GM18502 (cell line): ENCODE measurements at regions not wholly inside any gene's neighbourhood (a gene's known extent, or its start where the extent isn't known, plus 50 kb on each side); places are given as distances from the start of the nearest gene placed in this dataset.

Source experiments
- ATAC-seq: cut with Tn5 transposase; IDR thresholded peaks from one replicate; pipeline ENCODE4 v1.9.1; 2021; ENCODE audit warnings: mild to moderate bottlenecking; ENCODE audit not compliant: unreplicated experiment, poor library complexity

DNA sequence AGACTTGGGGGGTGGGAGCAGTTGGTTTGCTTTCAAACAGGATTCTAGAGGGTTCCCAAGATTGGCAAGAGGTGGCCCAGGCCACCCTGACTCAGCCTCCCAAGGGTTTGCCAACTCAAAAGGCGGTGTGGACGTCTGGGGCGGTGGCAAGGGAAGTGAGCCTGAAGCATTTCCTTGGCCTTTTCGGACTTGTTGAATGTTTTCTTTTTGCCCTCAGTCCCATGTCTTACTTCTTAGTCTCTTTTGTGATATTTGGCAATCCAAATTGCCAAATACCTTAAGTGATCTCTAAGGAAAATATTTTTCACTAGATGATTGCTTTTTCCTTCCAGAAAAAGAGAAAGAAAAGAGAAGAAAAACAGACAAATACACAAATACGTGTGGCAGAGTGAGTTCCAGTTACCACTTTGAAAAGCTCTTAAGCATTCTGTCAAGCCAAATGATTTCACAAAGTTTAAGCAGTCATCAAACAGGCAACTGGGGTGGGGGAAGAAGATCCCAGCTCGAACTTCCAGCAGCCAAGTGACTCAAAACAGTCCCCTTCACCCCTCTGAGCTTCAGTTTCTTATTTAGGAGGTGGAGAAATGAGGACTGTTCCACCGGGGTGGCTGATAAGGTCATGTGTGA is 374.6 kb upstream of the USP24 start:
- no peak for ATAC-seq

- no peak for ATAC-seq
Observed at GRCh38 chr1:55588309-55588708, 373.1 kb upstream of the USP24 start.

DNA sequence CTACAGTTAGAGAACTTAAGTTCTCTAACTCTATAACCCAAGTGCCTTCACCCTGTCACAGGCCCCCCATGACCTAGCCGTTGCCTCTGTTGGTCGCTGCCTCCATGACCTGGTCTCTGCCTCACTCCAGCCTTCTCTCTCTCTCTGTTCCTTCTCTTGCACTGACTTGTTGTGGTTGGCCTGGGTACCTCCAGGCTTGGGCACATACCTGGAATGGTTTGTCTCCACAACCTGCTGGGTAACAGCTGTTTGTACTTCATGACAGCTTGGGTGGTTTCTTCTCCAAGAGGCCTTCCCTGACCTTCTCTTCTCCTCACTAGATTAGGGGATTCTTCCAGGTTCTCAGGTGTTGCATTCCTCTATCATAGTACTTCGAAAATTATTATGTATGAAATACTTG is 371.6 kb upstream of the USP24 start:
- ATAC-seq = no peak

GRCh38 chr1:55585402-55585792 is 370.2 kb upstream of the USP24 start:
- ATAC-seq = no peak

DNA sequence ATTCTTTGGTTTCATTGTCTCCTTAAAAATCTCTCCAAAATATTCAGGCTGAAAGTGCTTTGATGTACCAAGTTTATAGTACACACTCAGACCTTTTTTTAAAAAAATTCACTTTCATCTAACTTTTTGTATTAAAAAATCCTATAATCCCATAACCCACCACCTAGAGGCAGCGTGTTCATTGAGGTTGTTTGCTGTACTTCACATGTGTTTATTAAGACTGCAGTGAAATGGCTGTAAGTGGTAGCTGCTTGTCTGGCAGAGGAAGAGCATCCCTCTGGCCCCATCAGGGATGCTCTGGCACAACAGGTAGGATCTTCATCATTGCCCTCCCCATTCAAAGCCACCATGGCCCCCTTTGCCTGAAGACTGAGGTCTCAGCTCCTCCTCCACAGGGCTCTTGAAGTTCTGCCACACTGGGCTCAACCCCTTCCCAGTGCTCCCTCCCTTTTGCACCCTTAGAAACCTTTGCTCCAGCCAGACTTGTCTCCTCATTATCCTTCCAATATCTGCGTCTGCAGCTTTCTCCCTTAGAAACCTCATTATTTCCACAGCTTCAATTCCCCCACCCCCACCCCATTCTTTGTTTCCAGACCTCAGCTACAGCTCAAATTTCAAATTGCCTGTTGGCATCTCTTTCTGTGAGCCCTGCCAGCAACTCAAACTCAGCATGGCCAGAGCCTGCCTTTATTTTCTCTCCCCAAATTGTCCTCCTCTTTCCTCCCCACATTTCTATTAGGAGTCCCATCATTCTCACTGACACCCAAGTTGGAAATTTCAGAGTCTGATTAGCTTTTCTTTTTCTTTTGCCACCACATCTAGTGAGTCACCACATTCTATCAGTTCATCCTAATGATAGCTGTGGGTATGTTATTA is 369.6 kb upstream of the USP24 start:
- no peak for ATAC-seq

DNA sequence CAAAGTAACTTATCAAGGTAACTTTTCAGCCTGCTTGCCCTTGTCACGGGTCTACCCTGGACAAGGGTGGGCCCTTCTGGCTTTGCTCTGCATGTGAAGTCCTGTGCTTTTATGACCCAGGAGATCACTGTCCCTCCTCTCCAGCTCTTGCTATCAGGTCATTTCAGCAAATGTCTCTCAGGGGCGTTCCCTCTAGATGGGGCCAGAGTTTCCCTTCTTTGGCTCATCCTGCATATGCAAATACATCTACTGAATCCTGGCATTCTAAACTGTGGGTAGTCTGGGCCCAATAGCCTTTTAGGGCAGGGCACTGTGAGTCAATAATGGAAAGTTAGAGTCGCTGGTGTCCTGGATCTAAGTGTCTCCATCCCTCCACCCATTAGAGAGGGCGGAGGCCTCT is 366.9 kb upstream of the USP24 start:
- ATAC-seq = no peak

DNA sequence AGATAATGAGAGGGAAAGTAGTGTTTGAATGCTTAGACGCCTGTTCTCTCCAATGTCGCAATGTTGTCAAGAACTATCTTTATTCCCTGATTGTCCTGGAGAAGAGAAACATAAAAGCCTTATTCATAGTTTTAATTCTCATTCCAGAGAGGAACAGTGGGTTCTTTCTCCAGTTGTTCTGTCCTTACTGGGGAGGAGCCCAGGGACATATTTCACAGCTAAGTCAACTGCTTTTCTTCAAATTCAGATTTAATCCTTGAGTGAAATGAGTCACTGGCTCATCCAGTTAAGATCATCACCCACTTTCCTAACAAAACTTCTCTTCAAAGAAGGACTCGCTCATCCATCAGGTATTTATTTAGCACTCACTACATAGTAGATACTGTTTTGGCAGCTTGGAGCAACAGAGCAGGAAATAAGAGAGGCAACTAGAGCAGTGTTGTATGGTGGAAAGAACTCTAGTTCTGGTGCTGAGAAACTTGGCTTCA is 365.7 kb upstream of the USP24 start:
- ATAC-seq = no peak

DNA sequence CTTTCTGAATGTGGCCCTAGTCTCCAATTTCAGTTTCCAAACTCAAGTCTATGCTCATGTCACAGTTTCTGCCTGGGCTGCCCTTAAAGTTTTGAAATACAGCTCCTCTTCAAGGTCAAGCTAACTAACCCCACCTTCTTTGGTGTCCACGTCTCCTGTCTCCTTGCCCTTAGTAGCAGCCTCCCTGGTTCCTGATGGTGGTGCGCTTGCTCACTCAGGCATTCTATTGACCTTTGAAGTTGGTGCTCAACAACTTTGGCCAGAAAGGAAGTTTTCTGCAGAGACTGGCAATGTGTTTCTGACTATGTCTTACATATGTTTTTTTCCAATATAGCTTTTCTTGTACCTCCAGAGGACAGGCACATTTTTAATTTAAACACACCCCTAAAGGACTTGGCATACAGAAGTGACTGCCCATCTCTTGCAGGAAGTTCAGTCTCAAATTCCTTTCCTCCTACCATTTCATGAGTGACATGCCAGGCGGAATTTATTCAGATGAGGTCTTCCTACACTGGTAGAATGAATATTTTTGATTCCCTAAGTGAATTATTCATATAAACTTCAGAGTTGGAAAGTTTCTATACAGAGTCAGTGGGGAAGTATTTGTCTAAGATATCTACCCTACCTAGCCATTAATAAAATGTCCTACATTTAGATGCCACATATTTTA is 364.3 kb upstream of the USP24 start:
- no peak for ATAC-seq

DNA sequence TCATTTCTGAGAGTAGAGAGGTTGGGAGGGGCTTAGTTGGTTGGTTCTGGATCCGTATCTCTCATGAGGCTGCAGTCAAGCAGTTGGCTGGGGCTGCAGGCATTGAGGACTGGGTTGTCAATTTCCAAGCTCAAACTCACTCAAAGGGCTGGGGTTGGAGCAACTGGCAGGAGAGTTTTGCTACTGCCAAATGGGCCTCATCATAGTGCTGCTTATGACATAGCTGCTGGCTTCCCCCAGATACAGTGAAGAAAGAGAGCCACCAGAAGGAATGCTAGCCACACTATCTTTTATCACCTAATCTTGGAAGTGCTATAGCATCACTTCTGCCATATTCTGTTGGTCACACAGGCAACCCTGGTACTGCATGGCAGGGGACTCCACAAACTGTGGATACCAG is 363.5 kb upstream of the USP24 start:
- ATAC-seq = no peak

DNA sequence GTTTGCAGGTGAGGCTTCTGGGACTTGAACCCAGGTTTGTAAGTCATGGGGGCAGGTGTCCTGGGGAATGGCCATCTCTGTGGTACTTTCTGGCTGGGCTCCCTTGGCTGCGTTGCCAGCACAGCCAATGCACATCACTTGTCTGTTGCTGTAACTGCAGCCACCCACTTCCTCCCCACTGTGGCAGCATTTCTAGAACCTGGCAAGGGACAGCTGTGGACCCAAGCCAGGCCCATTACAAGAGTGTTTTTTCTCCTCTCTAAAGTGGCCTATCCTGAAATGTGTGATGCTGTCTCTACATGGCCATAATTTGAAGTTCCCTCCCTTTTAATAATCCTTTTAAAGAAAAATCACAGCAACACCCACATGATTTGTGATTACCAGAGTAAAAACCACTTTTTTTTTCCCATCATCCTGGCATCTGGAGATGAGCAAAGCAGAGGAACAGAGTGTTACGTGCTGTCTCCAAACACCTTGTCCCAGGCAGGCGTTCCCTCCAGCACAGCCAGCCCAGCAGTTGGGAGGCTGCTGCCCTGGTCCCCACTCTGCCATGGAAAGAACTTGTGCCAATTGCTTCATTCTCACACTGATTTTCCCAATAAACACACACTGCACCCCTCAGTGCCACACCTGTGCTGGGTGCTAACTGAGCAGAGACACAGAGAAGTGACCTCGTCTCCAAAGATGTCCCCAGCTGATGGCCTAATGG is 360.6 kb upstream of the USP24 start:
- ATAC-seq = no peak

DNA sequence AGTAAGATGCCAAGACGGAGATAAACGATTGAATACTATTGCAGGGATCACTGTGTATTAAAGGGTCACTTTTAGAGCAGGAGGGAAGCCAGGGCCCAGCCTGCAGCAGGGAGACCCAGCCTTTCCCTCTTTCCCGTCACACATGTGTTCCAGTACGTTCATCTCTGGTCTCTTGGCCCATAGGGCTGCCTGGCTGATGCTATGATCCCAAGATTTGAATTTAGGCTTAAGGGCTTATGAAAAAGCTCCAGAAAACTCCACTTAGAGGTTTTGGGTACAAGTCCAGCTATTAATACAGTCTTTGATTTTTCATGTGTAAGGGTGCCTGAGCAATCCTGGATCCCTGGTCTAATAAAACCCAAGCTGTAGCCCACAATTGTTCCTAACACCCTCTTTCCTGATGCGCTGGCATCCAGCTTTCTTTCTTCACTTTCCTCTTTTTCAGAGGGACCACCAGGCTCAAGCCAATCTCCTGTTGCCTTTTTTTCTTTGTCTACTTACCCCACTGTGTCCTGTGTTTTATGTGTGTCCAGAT is 359.6 kb upstream of the USP24 start:
- ATAC-seq = no peak

DNA sequence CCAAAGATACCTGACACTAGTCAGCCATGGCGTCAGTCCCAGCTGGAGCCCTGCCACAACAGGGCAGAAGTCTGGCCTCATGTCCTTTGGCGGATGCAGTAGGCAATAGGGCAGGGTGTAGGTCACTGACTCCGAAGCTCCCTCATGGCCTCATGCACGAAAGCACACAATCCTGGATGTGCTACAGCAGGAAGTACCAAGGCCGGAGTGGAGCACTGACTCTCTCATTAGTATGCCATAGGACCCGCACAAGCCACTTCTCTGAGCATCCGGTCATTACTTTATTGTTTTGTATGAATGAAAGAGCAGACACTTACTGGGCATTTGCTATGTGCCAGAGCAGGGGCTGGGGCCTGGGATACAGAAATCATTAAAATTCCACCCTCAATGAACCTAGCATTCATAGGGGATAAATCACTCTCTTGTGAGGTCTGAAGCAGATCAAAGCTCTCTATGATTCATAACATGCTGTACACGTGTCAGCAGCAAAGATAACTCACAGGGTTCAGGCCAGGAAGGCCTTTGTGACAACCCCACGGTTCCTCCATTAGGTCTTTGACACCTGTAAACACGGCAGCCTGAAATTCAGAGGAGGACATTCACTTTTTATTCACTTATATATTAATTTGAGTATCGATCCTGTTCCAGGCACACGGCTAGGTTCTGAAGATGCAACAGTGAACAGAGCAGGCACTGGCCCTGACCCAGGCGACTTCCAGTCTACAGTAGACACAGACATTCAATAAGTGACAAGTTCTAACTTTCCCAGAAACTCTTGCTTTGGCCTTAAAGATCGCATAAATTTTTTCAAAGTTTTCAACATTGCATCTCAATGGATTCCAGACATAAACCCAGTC is 357.9 kb upstream of the USP24 start:
- no peak for ATAC-seq

DNA sequence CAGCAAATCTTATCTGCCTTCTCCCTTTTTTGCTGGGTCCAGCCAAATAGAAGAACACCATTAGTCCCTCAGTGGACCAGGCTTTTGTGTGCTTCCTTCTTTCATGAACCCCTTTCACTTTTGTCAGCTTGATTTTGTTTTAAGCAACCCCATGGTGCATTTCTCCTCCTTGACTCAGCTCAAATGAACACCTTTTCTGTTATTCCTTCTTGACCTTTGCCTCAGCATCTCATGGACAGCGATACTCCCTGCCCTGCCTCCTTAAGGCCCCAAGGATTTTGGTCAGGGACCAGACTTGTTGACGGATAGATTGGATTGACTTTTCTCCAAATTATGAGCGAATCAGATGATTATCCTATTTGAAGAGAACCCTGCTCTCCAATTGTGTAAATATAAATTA is 356.6 kb upstream of the USP24 start:
- no peak for ATAC-seq

DNA sequence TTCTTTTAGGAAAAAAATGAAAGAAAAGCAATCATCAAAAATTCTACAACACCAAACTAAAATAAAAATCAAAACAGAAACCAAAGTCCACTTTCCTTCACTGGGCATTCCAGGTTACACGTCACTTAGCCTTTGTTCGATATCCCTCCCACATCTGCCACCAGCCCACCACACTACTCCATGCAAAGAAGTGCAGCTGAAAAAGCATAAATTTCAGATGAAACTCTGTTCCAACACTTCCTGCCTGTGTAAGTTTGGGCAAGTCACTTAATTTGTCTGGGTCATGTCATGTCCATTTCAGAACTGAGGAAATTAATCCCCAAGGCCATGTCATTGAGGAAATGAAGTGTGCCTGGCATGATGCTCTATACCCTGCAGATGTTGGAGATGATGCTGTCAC is 354.3 kb upstream of the USP24 start:
- ATAC-seq = no peak

DNA sequence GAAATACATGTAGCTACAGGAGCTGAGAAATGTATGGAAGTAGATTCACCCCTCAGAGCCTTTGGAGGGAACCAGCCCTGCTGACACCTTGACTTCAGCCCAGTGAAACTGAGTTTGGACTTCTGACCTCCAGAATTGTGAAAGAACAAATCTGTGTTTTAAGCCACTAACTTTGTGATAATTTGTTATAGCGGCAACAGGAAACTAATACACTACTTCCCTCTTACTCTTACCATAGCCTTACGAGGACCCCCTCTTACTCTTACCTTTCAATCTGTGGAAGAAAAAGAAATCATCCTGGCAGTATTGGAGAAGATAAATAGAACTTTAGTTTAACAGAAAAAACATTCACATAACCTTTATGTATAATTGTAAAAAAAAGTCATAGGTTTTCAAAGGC is 353.6 kb upstream of the USP24 start:
- ATAC-seq = no peak

GRCh38 chr1:55560266-55560665 is 345.1 kb upstream of the USP24 start:
- ATAC-seq = no peak

- no peak for ATAC-seq
Observed at GRCh38 chr1:55559842-55560241, 344.7 kb upstream of the USP24 start.

- no peak for ATAC-seq
Observed at GRCh38 chr1:55559161-55559611, 344.0 kb upstream of the USP24 start.

DNA sequence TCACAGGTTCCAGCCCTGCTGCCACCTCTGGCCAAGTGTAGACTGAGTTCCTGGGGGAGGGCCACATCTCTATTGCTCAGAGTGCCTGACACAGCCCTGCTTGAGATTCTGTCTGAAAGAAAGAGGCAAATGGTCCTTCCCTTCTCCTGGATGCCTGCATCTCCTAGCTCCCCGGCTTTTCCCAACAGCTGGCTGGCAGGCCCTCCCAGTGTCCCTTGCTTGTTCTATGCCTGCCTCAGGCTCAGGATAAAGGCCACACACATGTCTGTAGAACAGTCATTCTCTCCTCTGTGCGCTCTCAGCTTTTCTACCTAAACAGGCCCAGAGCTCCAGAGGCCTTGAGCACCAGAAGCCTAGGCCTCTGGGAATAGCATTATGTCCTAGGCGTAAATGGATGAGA is 343.4 kb upstream of the USP24 start:
- no peak for ATAC-seq
